WI38 (cell line): ENCODE measurements at regions not wholly inside any gene's neighbourhood (a gene's known extent, or its start where the extent isn't known, plus 50 kb on each side); places are given as distances from the start of the nearest gene placed in this dataset.
"Not testable (repeated sequence)": the region's sequence is repeated elsewhere in the genome, so short reads cannot be mapped to it uniquely, and the experiment has no call there.

Experiments used
- H3K4me3 ChIP-seq: 2 replicates; pipeline ENCODE4 v1.5.1; 2011; ENCODE audit warnings: low read depth, mild to moderate bottlenecking, control low read depth, low read length
- TF ChIP-seq, protein P1 (sequence below): IDR thresholded peaks from 2 replicates; pipeline ENCODE4 v1.5.1; 2012; ENCODE audit warnings: low read depth, mild to moderate bottlenecking, control low read depth, low read length

DNA sequence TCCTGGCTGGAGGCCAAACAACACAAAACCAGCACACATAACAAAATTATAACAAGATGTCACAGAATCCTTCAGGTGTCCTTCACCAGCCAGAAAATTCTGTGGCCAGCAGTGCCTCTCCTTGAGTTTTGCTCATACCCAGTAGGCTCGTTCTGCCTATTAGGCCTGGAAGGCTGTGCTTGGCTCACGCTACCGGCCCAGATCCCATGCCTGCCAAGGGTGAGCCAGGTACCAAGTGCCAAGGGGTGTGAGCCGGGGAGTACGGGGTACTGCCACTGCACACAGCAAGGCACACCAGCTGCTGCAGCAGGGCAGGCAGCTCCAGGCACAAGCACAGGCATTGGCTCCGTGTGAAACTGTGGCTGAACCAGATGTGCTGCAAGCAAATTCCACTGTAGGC is 1562.0 kb downstream of the REEP3 start:
- H3K4me3 ChIP-seq, result no peak overlapping the region

DNA sequence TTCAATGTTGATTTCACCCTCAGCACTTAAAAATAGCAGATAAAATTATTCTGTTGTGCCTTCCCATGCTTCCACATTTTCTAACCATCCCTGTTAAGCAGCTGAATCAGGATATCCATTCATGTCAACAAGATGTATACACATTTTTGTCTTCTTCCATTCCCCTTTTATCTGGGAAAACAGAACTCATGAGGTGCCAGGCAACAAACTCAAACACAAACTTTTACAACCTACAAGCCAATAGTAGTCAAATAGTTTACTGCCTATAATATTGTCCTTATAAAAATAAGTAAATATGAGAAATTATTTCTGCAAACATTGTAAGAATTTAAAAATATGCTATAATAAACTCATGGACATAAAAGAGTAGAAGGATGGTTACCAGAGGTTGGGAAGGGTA is 1569.8 kb downstream of the REEP3 start:
- TF ChIP-seq, protein P1, sequence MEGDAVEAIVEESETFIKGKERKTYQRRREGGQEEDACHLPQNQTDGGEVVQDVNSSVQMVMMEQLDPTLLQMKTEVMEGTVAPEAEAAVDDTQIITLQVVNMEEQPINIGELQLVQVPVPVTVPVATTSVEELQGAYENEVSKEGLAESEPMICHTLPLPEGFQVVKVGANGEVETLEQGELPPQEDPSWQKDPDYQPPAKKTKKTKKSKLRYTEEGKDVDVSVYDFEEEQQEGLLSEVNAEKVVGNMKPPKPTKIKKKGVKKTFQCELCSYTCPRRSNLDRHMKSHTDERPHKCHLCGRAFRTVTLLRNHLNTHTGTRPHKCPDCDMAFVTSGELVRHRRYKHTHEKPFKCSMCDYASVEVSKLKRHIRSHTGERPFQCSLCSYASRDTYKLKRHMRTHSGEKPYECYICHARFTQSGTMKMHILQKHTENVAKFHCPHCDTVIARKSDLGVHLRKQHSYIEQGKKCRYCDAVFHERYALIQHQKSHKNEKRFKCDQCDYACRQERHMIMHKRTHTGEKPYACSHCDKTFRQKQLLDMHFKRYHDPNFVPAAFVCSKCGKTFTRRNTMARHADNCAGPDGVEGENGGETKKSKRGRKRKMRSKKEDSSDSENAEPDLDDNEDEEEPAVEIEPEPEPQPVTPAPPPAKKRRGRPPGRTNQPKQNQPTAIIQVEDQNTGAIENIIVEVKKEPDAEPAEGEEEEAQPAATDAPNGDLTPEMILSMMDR, result no peak
- H3K4me3 ChIP-seq, result no peak overlapping the region

More for the DNA sequence above, 1562.0 kb downstream of the REEP3 start:
- TF ChIP-seq, protein P1, result no peak

DNA sequence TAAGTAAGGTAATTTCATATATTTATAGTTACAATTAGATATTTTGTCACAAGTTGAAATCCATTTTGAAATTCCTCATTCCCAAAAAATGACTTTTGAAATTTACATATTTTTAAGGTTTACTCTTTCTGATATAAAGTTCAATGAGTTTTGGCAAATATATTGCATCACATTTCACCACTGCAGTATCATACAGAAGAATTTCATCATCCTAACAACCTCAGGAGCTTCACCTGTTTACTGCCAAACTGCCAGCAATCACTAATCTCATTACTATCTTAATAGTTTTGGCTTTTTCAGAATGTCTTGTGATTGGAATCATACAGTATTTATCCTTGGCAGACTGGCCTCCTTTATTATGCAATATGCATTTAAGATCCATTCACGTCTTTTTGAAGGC is 1578.9 kb downstream of the REEP3 start:
- TF ChIP-seq, protein P1, result no peak
- H3K4me3 ChIP-seq, result no peak overlapping the region

DNA sequence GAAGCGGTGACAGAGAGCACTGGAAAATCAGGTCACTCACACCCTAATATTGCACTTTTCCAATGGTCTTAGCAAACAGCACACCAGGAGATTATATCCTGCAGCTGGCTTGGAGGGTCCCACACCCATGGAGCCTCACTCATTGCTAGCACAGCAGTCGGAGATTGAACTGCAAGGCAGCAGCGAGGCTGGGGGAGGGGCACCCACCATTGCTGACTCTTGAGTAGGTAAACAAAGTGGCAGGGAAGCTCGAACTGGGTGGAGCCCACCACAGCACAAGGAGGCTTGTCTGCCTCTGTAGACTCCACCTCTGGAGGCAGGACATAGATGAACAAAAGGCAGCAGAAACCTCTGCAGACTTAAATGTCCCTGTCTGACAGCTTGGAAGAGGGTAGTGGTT is 1579.7 kb downstream of the REEP3 start:
- not testable (repeated sequence) for H3K4me3 ChIP-seq

DNA sequence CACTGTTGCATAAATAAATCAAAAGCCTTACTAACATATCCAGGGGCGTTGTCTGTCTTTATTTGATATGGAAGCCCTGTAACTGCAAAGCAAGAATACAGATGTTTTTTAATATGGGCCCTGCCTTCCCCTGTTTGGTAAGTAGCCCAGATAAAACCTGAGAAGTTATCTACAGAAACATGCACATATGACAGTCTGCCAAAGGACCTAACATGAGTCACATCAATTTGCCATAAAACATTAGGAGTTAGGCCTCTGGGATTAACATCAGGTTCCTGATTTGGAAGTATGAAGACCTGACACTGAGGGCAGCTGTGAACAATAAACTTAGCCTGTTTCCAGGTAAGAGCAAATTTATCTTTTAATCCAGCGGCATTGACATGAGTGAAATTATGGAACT is 1588.8 kb downstream of the REEP3 start:
- H3K4me3 ChIP-seq, result no peak overlapping the region
- TF ChIP-seq, protein P1, result no peak

DNA sequence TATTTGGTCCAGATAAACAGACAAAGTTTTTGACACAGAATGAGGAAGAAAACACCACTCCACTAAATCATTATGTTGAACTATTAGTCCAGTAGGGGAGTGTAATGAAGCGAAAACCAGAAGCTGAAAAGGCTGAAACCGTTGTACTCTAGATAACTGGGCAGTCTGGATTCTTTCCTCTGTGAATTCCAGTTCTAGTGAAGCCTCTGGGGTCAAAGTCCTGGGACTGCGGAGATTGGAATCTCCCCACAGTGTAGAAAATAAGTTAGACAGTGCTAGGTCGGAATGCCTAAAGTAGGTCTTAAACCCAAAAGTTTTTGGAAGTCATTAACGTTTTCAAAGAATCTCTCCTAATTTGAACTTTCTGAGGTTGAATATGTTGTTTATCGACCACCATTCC is 1589.9 kb downstream of the REEP3 start:
- not testable (repeated sequence) for H3K4me3 ChIP-seq

DNA sequence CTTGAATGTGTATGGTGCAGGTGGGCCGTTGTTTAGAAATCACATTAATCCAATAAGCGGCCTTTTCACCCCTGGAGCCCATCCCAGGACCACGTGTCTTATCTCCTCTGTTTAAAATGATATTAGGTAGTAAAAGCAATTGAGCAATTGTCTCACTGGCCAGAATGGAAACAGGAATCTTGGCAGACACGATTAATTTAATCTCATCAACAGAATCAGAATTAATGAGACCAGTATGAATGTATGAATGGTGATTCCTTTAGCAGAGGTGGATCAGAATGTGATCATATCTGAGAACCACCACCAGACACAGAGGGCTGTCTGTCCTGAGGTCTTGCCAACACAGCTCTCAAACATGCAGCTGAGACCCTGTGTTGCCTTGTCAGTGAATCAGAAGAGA is 1591.4 kb downstream of the REEP3 start:
- TF ChIP-seq, protein P1, result no peak

DNA sequence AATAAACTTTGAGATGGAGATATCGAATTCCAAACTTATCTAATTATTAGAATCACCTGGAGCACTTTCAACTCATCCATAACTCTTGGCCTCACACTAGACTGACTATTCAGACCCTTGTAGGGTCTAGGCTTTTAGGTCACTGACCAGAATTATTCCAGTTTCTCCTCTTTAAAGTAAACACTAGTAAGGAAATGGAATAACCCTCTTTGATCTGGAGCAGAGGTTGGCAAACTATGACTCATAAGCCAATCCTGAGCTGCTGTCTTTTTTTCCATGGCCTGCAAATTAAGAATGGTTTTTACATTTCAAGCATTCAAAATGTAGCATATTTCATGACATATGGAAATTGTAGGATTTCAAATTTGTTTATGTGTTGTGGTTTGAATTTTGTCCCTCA is 1601.9 kb downstream of the REEP3 start:
- TF ChIP-seq, protein P1, result no peak
- no peak overlapping the region for H3K4me3 ChIP-seq

More for the DNA sequence above, 1591.4 kb downstream of the REEP3 start:
- no peak overlapping the region for H3K4me3 ChIP-seq
